ENCODE measurements at regions not wholly inside any gene's neighbourhood (a gene's known extent, or its start where the extent isn't known, plus 50 kb on each side); places are given as distances from the start of the nearest gene placed in this dataset.

- no peak for DNase-seq (ENCODE audit: low read depth in 2 of 2)
Measured at GRCh38 chr1:200319148-200319547, 90.7 kb downstream of the ZNF281 start.

- no peak for DNase-seq (ENCODE audit: low read depth in 2 of 2)
Measured at GRCh38 chr1:200317236-200317635, 92.6 kb downstream of the ZNF281 start.

DNA sequence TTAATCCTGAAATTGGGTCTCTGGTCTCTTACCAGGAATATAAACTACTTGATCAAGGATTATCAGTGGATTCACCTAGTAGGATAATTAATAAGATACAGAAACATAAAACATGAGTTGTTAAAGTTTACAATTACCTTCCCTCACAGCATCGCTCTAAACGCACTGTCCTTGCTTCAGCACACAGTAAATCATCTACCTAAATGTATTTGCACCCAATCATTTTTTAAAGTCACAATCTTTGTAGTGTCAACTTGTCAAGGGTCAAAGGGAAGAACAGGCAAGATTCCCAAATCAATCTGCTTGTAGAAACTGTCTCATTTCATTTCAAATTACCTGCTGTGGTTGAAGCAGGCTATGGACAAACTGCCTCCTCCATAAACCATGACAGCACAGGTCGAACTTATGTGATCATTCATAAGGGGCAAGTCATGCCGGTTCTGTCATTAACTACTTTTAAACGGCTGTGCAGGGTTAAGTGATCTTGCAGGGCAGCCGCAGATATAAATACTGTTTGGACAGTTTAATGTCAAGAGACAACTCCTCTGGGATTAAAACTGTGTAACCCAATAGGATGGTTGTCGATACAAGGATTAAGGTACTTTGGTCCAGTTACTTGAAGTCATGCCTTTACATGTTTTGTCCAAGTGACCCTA is 93.6 kb downstream of the ZNF281 start:
- no peak for DNase-seq (ENCODE audit: low read depth in 2 of 2)

- DNase-seq (ENCODE audit: low read depth in 2 of 2), result no peak
Measured at GRCh38 chr1:200314085-200314750, 95.6 kb downstream of the ZNF281 start.

GRCh38 chr1:200311256-200311655 is 98.6 kb downstream of the ZNF281 start:
- no peak for DNase-seq (ENCODE audit: low read depth in 2 of 2)

GRCh38 chr1:200310824-200311223 is 99.0 kb downstream of the ZNF281 start:
- no peak for DNase-seq (ENCODE audit: low read depth in 2 of 2)

- no peak for DNase-seq (ENCODE audit: low read depth in 2 of 2)
Measured at GRCh38 chr1:200307755-200308066, 102.1 kb downstream of the ZNF281 start.

DNA sequence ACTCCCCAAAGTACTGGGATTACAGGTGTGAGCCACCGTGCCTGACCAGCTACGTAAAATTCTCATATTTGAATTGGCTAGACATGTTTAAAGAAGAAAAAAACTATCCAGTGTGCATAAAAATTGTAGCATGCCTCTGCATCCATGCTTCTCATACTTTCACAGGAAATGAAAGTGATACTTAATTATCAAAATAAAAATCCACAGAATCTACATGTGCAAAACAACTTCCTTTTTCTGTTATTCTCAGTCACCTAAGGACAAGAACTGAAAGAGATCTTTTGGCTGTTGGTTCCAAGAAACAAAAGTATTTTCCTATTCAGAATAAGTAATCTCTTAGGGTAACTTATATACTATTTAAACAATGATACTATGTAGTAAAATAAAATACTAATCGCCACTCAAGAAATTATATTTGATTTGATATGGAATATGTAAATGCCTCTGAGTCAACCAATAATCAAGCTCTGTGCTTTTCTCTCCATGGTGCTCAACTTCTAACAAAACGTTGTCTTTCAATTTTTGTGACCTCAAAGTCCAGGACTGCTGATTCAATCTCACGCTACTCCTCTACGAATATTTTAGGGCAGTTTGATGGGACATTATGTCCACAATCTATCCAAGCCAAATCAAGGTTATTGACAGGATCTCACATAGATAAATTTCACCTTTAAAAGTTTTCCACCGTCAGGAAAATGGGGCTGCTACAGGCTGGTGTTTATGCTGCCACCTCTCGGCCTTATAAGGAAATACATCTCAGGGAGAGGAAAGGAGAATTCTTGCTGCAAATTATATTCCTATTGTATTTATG is 102.7 kb downstream of the ZNF281 start:
- DNase-seq (ENCODE audit: low read depth in 2 of 2), result peak; percentile 54 to 70

DNA sequence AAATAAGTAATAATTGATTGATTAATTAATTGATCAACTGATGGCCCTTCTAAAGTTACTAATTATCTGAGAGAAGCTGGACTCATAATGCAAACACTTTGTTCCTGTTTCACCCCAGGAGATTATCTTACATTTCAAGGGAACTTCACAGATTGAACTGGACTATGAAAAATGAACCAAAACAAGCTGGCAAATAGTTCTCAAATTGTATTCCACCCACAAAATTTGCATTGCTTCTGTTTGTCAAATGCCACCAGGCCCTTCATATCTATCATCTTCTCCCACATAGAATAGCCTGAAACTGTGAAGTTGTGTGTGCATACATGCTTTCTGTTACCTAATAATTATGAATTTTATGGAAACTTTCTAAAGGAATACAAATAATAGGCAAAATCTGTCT is 104.0 kb downstream of the ZNF281 start:
- no peak for DNase-seq (ENCODE audit: low read depth in 2 of 2)

DNA sequence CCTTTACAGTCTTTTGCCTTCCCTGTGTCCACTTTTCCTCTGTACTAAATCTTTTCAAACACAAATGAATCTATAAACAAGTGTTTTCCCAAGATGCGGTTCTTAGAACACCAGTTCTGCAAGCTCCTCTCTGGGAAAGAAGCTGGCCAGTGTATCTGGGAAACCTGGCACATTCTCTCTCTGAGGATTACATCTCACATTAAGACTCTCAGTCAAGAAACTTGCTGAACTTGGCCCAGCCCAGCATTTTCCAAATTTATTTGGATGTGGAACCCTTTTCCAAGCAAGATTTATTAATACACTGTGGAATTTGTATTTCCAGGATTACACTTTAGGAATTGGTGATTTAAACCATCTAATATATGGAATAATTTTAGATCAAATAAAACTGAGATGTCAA is 105.7 kb downstream of the ZNF281 start:
- DNase-seq (ENCODE audit: low read depth in 2 of 2), result no peak

DNA sequence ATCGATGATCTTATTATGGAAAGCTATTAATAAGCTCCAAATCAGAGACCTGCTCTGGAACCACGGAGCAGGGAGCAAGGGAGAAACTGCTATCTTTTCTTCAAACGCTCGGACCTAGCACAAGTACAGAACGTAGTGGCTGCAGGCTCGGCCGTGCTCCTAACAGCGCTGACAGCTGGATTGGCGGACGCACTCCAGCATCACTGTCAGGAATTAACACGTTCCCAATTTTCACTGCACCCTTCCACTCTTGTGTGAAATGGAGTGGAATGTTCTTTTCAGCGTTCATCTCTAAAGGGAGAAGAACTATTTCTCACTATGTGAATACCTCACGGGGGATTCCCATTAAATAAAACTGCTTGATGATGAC is 106.9 kb downstream of the ZNF281 start:
- peak; percentile 35 to 38 for DNase-seq (ENCODE audit: low read depth in 2 of 2)

- peak; percentile 36 to 54 for DNase-seq (ENCODE audit: low read depth in 2 of 2)
Measured at GRCh38 chr1:200302192-200302920, 107.5 kb downstream of the ZNF281 start.

DNA sequence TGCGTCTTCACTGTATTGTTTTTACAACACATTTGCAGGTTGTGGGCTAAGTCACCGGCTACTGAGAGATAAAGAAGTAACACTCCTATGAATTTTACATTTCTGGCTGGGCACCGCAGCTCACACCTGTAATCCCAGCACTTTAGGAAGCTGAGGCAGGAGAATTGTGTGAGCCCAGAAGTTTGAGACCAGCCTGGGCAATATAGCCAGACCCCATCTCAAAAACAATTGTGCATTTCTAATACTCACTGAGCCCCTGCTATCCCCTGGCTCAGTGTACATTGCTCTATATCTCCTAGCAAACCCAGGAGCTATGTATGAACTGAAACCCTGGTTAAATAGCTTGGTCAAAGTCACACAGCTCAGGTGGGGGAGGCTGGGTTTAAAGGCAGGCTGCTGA is 108.7 kb downstream of the ZNF281 start:
- no peak for DNase-seq (ENCODE audit: low read depth in 2 of 2)

DNA sequence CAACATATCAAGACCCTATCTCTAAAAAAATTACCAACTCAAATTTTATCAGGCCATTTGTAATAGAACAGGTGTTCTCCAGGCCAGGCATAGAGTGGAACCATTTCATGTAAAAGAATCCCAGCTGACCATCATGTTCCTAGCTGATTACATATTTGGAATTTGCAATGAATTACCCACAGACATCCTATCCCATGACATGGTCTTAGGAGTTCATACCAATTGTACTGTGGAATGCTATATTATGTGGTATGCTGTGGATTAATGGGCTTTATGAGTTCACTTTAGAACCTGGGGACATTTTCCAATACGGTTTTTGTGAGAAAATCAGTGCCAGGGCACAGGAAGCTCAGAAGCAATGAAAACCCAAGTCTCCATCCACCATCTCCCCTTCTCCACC is 110.3 kb downstream of the ZNF281 start:
- DNase-seq (ENCODE audit: low read depth in 2 of 2), result no peak

DNA sequence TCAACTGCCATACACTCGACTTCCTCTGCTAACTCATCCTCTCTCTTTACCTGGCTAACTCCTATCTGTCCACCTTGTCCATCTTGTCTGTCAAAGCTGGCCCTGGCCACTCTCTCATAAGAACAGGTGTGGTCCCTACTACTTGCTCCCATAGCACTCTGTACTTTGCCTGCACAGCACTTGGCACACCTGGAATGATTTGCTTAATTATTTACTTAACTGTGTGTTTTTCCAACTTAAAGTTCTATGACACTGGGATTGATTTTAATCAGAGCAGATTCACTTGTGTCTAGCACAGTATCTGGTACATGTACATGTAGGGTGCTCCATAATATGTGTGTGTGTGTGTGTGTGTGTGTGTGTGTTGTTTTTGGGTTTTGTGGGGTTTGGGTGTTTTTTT is 111.6 kb downstream of the ZNF281 start:
- DNase-seq (ENCODE audit: low read depth in 2 of 2), result no peak

GRCh38 chr1:200296091-200296661 is 113.7 kb downstream of the ZNF281 start:
- DNase-seq (ENCODE audit: low read depth in 2 of 2), result no peak

- DNase-seq (ENCODE audit: low read depth in 2 of 2), result peak in 1 of 2 donors; percentile 23
Measured at GRCh38 chr1:200294241-200294640, 115.6 kb downstream of the ZNF281 start.

DNA sequence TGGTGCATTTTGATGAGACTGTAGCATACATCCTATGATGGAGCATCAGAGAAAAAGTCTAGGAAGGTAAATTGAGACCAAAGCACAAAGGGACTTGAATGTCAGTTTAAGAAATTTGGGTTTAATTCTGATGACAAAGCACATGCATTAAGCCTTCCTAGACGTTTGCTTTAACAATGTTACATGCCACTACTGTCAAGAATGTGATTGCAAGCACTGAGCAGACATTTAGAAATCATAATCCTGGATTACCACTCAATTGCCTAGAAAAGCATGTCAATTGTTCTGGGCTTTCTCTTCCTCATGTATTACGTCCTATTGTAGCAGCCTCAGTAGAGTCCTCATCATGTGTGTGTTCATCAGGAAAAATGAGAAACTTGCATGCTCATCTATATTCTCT is 117.1 kb downstream of the ZNF281 start:
- no peak for DNase-seq (ENCODE audit: low read depth in 2 of 2)

GRCh38 chr1:200291106-200291505 is 118.7 kb downstream of the ZNF281 start:
- DNase-seq (ENCODE audit: low read depth in 2 of 2), result no peak

- no peak for DNase-seq (ENCODE audit: low read depth in 2 of 2)
Measured at GRCh38 chr1:200290010-200290685, 119.7 kb downstream of the ZNF281 start.

DNA sequence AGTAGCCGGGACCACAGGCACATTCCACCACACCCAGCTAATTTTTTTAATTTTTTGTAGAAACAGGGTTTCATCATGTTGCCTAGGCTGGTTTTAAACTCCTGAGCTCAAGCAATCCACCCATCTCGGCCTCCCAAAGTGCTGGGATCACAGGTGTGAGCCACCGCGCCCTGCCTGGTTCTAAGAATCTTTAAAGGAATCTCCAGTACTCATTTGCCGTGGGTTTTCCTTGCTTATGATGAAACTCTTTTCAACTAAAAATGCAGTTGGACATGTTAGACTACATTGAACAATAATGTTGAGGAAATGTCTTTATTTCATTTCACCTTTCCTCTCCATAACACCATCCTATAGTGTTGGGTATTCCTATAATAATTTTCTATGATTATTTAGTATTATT is 121.6 kb downstream of the ZNF281 start:
- DNase-seq (ENCODE audit: low read depth in 2 of 2), result no peak

Measured in lung microvascular endothelial cell (primary cell).